Fibroblast of gingiva (primary cell): ENCODE measurements at regions not wholly inside any gene's neighbourhood (a gene's known extent, or its start where the extent isn't known, plus 50 kb on each side); places are given as distances from the start of the nearest gene placed in this dataset.
A peak's percentile ranks its signal among the peaks of the same experiment; 100 is the strongest.
"Not testable (repeated sequence)": the region's sequence is repeated elsewhere in the genome, so short reads cannot be mapped to it uniquely, and the experiment has no call there.

Experiments used
- DNase-seq: peaks from one replicate; pipeline ENCODE4 v3.0.0-alpha.2; 2011; ENCODE audit warnings: low read depth

GRCh38 chr5:23451156-23451555 lies 56.3 kb upstream of the PRDM9 start:
- DNase-seq = no peak

DNA sequence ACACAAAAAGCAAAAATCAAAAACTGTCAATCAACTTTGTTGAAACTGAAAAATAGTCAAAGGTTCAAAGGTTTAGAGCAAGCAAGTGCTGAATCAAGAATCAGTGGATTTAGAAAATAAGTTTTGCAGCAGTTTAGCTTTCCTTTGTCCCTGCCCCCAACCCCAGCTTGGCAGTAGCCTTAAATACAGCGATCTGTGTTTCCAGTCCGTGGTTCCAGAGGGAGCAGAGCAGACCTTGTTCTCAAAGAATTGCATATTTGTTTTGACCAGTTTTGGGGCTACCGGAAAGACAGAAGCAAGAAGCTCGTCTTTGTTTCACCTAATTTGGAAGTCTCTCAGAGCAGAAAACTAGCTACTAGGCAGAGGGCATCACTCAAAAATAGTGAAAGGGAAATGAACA lies 57.2 kb upstream of the PRDM9 start:
- no peak for DNase-seq

- DNase-seq = no peak
Measured at GRCh38 chr5:23448627-23449026, 58.8 kb upstream of the PRDM9 start.

- DNase-seq = peak; percentile 50
Measured at GRCh38 chr5:23446424-23446823, 61.0 kb upstream of the PRDM9 start.

GRCh38 chr5:23445573-23445972 lies 61.8 kb upstream of the PRDM9 start:
- peak; percentile 3 for DNase-seq

- DNase-seq = no peak
Measured at GRCh38 chr5:23440703-23441102, 66.7 kb upstream of the PRDM9 start.

DNA sequence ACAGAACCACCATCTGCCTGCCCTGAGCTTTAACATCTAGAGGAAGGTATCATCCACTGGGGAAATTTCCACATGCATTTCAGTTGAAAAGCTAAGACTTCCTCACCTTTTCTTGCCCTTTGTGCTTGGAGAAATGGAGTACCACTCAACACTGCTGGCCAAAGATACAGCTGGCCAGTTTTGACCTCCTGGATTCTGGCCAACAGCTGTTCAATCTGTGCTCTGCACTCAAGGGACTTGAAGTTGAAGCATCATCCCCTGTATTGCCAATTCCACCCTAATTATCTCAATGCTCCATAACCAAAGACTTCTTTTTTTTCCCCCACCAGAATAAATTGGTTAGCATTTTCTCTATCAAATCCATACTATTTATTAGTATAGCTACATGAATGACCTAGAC lies 70.4 kb upstream of the PRDM9 start:
- no peak for DNase-seq

DNA sequence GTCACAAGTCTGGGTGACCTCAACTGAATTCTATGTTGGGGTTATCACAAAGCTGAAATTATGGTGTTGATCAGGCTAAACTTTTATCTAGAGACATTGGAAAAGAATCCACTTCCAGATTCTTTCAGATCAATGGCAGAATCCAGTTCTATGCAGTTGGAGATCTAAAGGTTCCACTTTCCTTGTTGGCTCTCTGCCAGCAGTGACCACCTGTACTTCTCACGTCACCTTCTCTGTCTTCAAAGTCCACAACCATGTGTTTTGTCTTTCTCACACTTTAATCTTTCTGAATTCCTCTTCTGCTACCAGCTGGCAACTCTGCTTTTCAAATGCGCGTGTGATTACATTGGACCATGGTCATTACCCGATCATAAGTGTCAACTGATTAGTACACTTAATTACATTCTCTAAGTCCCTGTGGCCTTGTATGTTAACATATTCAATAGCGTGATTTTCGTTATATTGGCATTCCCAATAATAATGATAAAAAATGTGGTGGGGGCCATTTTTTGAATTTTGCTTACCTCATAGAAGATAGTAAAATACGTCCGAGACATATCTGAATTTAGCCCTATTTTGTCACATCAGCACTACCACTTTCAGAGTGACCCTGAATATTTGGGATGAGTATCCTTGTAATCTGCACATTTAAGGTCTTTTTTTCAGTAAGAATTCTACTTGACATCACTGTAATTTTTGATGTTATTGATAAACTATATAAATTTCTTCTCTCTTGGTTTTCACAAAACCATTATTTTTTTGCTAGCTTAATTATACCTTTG lies 73.7 kb upstream of the PRDM9 start:
- no peak for DNase-seq

DNA sequence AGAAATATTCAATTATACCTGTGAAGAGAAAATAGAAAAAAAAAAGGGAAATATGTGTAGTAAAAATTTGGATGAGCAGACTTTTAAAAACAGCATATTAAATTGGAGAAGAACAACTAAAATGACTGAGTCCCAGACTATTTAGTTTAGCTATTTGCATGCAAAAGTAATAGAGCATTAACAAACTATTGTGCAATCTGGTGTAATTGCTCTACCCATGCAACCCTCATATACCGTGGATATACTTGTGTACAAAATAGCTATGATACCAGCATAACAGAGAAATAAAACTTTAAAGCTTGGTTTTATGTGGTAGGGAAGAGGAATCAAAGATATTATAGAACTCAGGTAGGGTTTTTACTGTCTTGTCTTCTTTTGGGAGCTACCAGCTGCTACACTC lies 78.7 kb upstream of the PRDM9 start:
- no peak for DNase-seq

- not testable (repeated sequence) for DNase-seq
Measured at GRCh38 chr5:23420214-23420613, 87.2 kb upstream of the PRDM9 start.

GRCh38 chr5:23419115-23419514 lies 88.3 kb upstream of the PRDM9 start:
- DNase-seq = no peak

- no peak for DNase-seq
Measured at GRCh38 chr5:23412515-23412914, 94.9 kb upstream of the PRDM9 start.

GRCh38 chr5:23411994-23412393 lies 95.4 kb upstream of the PRDM9 start:
- DNase-seq = no peak

DNA sequence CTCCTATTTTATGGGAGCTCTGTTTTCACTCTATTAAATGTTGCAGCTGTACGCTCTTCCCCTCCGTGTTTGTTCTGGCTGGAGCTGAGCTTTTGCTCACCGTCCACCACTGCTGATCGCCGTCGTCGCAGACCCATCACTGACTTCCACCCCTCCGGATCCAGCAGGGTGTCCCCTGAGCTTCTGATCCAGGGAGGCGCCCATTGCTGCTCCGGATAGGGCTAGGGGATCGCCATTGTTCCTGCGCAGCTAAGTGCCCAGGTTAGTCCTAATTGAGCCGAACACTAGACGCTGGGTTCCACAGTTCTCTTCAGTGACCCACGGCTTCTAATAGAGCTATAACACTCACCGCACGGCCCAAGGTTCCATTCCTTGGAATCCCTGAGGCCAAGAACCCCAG lies 96.2 kb upstream of the PRDM9 start:
- no peak for DNase-seq

DNA sequence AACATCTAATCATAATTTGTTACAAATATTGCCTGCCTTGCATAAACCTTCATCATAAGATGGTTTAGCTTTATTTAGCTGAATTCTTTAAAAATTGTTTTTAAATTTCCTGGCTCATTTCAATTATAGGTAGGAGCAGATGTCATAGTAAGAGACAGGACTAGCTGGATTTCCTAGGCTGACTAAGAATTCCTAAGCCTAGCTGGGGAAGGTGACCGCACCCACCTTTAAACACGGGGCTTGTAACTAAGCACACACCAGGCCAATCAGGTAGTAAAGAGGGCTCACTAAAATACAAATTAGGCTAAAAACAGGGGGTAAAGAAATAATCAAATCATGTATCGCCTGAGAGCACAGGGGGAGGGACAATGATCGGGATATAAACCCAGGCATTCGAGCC lies 96.6 kb upstream of the PRDM9 start:
- not testable (repeated sequence) for DNase-seq

- DNase-seq = no peak
Measured at GRCh38 chr5:23405316-23406068, 101.9 kb upstream of the PRDM9 start.

DNA sequence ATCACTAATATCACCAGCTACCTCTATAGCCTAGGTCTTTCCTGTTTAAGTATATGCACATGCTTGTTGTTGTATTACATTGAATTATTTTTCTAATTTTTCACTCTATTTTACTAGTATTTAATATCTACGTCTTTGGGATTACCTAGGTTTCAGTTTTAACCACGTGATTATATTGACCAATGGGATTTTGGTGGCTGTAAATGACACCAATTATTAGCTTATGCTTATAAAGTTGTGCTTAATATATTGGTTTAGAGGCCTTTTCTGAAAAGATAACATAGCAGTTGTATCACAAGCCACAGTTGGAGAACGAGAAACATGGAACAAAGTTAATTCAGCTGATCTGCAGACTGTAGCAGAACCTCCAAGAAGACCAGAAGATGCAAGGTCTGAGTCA lies 104.8 kb upstream of the PRDM9 start:
- no peak for DNase-seq

- no peak for DNase-seq
Measured at GRCh38 chr5:23400951-23401350, 106.5 kb upstream of the PRDM9 start.

DNA sequence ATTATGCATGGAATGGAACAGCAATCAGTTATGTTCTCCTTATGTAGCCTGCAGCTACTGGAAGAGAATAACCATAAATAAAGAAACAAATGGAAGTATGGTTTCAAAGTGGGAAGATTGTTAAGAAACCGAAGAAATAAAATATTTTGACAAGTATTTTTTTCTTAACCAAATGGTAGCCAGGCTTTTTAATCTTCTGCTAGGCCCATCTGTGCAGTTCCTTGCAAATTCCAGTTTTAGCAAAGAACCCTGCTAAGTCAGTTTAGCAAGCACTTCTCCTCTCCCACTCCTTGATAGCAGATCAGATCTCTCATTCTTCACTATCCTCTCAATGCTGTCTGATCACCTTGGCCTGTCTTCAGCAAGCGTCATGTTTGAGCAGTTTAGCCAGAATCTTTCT lies 111.1 kb upstream of the PRDM9 start:
- no peak for DNase-seq

GRCh38 chr5:23389291-23390101 lies 117.9 kb upstream of the PRDM9 start:
- DNase-seq = no peak

DNA sequence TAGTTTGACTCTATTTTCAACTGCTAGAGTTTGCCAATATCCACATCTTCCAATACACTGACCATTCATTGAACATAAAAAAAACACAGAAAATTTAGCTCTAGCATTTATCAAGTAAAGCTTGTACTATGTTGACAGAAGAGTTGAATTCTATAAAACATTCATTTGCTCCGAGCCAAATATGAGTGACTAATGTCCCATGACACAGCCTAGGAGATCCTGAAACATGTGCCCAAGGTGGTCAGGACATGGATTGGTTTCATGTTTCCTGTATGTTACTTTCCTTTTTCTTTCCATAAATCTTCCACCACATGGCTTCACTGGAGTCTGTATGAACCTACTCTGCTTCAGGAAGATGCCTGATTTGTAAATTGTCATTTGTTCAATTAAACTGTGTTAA lies 122.4 kb upstream of the PRDM9 start:
- DNase-seq = no peak

DNA sequence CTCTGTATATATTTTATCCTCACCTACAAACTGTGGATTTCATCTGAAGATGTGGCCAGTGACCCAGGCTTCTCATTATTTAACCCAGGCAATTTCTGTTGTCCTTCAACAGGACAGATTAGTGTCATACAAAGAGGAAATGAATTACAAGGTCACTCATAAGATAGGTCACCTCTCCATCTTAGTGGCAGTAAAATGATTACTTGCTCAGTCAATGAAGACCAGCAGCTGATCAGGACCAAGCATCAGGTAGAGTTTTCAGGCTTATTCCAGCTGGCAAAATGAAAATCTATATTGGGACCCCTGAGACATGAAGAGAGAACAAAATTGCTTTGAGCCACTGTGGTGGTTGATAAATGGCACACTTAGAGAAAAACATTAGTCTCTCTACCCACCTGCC lies 135.2 kb upstream of the PRDM9 start:
- DNase-seq = no peak

DNA sequence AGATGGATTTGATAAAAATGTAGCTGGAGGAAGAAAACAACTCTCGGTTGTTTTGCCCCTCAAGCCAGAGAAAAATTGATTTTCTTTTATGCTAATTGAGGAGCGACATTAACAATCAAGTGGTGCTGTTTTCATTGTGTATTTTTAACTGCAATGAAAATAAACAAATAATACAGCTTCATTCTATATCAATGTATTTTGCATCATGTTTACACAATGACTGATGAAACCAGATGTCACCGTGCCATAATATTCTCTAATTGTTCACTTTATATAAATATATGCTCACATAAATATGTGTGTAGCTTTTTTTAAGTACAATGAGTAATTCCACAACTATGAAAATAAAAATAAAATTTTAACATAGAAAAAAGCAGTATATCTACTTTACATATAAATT lies 139.0 kb upstream of the PRDM9 start:
- no peak for DNase-seq
